Stimulated activated CD8-positive, alpha-beta memory T cell treated with anti-CD3 and anti-CD28 coated beads, Interleukin-12 subunit alpha, Interleukin-12 subunit beta, amount 100 ng/mL, for 24 hours (primary cell): ENCODE measurements at regions not wholly inside any gene's neighbourhood (a gene's known extent, or its start where the extent isn't known, plus 50 kb on each side); places are given as distances from the start of the nearest gene placed in this dataset.

ENCODE experiments used
- DNase-seq: peaks from one replicate; pipeline ENCODE4 v3.0.0-alpha.2; 2020; ENCODE audit errors: extremely low read depth

GRCh38 chr17:33404070-33404819 is 111.2 kb upstream of the ASIC2 start:
- no peak for DNase-seq

GRCh38 chr17:33416131-33416530 is 123.0 kb upstream of the ASIC2 start:
- DNase-seq, result no peak

GRCh38 chr17:33421933-33422332 is 128.8 kb upstream of the ASIC2 start:
- no peak for DNase-seq

GRCh38 chr17:33433581-33433980 is 140.5 kb upstream of the ASIC2 start:
- DNase-seq, result no peak

GRCh38 chr17:33434841-33435240 is 141.7 kb upstream of the ASIC2 start:
- DNase-seq, result no peak

GRCh38 chr17:33435721-33436301 is 142.7 kb upstream of the ASIC2 start:
- DNase-seq, result no peak

GRCh38 chr17:33436321-33436720 is 143.2 kb upstream of the ASIC2 start:
- DNase-seq, result no peak

GRCh38 chr17:33438139-33438538 is 145.0 kb upstream of the ASIC2 start:
- no peak for DNase-seq

- no peak for DNase-seq
Observed at GRCh38 chr17:33438578-33438977, 145.5 kb upstream of the ASIC2 start.

- DNase-seq, result no peak
Observed at GRCh38 chr17:33442320-33442719, 149.2 kb upstream of the ASIC2 start.

GRCh38 chr17:33444731-33445130 is 151.6 kb upstream of the ASIC2 start:
- no peak for DNase-seq

- DNase-seq, result no peak
Observed at GRCh38 chr17:33447090-33447489, 154.0 kb upstream of the ASIC2 start.

- DNase-seq, result no peak
Observed at GRCh38 chr17:33451221-33451620, 158.1 kb upstream of the ASIC2 start.

- DNase-seq, result no peak
Observed at GRCh38 chr17:33457477-33457876, 164.4 kb upstream of the ASIC2 start.

- no peak for DNase-seq
Observed at GRCh38 chr17:33459078-33459940, 166.2 kb upstream of the ASIC2 start.

- no peak for DNase-seq
Observed at GRCh38 chr17:33460781-33461450, 167.8 kb upstream of the ASIC2 start.

- DNase-seq, result no peak
Observed at GRCh38 chr17:33463887-33464286, 170.8 kb upstream of the ASIC2 start.

GRCh38 chr17:33464669-33465280 is 171.7 kb upstream of the ASIC2 start:
- DNase-seq, result no peak

GRCh38 chr17:33469421-33469820 is 176.3 kb upstream of the ASIC2 start:
- DNase-seq, result no peak

GRCh38 chr17:33469911-33470310 is 176.8 kb upstream of the ASIC2 start:
- DNase-seq, result no peak

- DNase-seq, result no peak
Observed at GRCh38 chr17:33473061-33473460, 180.0 kb upstream of the ASIC2 start.

GRCh38 chr17:33474789-33475188 is 181.7 kb upstream of the ASIC2 start:
- DNase-seq, result no peak
